Sigmoid colon (tissue), 4 donors: ENCODE measurements at regions not wholly inside any gene's neighbourhood (a gene's known extent, or its start where the extent isn't known, plus 50 kb on each side); places are given as distances from the start of the nearest gene placed in this dataset.

Experiments
- EP300 ChIP-seq, 4 donors: sonication (generic); formaldehyde crosslinking; IDR thresholded peaks; one replicate each; pipeline ENCODE4 v1.6.1; 2017; ENCODE audit warnings: antibody characterized with exemption in 4 of 4
- POLR2A ChIP-seq, 2 donors: fragments of 450-650 bp; IDR thresholded peaks; one replicate each; pipeline ENCODE4 v1.6.1; 2016; ENCODE audit warnings: antibody characterized with exemption in 2 of 2, mild to moderate bottlenecking in 2 of 2, moderate library complexity in 2 of 2
- TF ChIP-seq, protein P1 (sequence below), 4 experiments: fragments of 450-650 bp in 3 of 4; fragments of 200-600 bp in 1 of 4; IDR thresholded peaks; one replicate each; pipeline ENCODE4 v1.5.1; 2016 to 2019; ENCODE audit warnings: antibody characterized with exemption in 4 of 4, mild to moderate bottlenecking in 3 of 4, moderate library complexity in 2 of 4

DNA sequence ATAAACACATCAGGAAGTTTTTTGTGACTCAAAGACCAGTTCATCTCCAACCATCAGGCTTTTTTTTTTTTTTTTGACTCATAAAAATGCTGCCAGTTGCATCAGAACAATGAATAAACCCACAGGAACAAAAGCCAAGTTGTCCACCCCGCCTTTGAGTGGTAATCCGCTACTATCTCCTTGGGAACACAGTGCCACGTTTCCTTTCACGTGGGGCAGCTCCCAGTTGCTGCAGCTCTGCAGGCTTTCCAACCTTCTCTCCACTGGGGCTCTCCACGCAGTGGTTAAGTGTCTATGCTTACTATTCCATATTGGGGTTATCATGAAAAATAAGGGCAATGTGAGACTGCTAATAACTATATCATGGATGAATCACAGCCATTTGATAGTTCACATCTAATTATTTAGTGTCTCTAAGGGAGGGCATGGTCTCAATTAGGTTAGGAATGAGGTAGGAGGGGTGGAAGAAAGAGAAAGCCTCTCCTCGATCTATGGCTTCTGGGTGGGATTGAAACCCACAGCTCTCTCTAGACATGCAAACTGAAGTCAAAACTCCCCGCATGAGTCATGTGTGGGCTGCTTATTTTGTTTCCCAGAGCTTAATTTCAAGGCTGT is 55.8 kb upstream of the ACTBL2 start:
- TF ChIP-seq POLR2A (IDR thresholded peaks at IDR 0.05) (no peak), EP300 (IDR thresholded peaks at IDR 0.05) (no peak)
- TF ChIP-seq, protein P1, sequence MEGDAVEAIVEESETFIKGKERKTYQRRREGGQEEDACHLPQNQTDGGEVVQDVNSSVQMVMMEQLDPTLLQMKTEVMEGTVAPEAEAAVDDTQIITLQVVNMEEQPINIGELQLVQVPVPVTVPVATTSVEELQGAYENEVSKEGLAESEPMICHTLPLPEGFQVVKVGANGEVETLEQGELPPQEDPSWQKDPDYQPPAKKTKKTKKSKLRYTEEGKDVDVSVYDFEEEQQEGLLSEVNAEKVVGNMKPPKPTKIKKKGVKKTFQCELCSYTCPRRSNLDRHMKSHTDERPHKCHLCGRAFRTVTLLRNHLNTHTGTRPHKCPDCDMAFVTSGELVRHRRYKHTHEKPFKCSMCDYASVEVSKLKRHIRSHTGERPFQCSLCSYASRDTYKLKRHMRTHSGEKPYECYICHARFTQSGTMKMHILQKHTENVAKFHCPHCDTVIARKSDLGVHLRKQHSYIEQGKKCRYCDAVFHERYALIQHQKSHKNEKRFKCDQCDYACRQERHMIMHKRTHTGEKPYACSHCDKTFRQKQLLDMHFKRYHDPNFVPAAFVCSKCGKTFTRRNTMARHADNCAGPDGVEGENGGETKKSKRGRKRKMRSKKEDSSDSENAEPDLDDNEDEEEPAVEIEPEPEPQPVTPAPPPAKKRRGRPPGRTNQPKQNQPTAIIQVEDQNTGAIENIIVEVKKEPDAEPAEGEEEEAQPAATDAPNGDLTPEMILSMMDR (IDR thresholded peaks at IDR 0.05): no peak
